ENCODE measurements at regions not wholly inside any gene's neighbourhood (a gene's known extent, or its start where the extent isn't known, plus 50 kb on each side); places are given as distances from the start of the nearest gene placed in this dataset.

DNA sequence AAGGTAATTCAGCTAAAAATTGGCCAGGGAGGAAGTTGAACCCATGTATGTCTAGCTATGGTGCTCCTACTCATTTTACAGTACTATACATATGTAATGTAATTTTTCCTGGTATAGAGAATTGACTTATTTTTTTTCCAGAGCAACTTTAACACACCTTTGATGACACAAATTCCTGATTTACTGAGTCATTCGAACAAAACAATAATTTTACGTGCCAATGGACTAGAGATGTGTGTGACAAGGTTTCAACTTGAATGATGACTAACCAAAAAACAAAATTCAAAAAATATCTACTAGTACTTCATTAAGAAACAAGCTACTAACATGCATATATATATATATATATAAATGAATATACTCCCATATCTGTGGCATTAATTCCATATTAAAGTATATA, 180.5 kb downstream of the KITLG start:
- no peak for TF ChIP-seq EZH2 (IDR thresholded peaks at IDR 0.05; ENCODE audit: insufficient read depth, poor library complexity, severe bottlenecking)
- no peak for TF ChIP-seq EZH2phosphoT487 (IDR thresholded peaks at IDR 0.05; ENCODE audit: insufficient read depth, low read depth)

Data from GM23248 (cell line).